ENCODE measurements at regions not wholly inside any gene's neighbourhood (a gene's known extent, or its start where the extent isn't known, plus 50 kb on each side); places are given as distances from the start of the nearest gene placed in this dataset.
A peak's percentile ranks its signal among the peaks of the same experiment; 100 is the strongest.

DNA sequence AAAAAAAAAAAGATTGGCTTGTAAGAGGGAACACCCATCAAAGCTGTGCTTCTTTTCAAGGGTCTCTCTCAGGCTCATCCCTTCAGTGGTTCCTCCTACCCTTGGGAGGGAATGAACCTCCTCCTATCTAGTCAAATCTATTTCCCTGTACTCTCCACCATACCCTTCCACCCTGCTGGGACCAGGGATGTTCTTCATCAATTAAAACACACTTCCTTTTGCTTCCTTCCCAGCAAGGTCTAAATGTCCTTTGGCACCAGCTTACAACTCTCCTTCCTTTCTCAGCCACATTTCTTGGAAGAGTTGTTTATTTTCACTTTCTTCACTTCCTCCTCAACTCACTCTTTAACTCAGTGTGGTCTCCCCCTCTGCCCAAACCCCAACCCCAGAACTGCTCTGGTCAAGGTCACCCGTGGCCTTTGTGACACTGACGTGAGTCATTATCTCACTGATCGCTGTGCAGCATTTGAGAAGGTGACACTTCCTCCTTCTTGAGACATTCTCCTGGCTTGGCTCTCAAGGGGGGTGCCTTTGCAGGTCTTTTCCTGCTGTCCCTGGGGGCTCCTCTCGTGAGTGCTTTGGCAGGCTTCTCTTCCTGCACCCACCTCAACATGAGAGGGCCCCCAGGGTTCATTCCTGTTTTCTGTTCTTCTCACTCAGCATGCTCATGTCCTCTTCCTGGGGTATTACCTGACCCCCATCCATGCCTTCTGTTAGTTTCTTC is 210.5 kb upstream of the TLE3 start (continued):
- TF ChIP-seq, protein P1, sequence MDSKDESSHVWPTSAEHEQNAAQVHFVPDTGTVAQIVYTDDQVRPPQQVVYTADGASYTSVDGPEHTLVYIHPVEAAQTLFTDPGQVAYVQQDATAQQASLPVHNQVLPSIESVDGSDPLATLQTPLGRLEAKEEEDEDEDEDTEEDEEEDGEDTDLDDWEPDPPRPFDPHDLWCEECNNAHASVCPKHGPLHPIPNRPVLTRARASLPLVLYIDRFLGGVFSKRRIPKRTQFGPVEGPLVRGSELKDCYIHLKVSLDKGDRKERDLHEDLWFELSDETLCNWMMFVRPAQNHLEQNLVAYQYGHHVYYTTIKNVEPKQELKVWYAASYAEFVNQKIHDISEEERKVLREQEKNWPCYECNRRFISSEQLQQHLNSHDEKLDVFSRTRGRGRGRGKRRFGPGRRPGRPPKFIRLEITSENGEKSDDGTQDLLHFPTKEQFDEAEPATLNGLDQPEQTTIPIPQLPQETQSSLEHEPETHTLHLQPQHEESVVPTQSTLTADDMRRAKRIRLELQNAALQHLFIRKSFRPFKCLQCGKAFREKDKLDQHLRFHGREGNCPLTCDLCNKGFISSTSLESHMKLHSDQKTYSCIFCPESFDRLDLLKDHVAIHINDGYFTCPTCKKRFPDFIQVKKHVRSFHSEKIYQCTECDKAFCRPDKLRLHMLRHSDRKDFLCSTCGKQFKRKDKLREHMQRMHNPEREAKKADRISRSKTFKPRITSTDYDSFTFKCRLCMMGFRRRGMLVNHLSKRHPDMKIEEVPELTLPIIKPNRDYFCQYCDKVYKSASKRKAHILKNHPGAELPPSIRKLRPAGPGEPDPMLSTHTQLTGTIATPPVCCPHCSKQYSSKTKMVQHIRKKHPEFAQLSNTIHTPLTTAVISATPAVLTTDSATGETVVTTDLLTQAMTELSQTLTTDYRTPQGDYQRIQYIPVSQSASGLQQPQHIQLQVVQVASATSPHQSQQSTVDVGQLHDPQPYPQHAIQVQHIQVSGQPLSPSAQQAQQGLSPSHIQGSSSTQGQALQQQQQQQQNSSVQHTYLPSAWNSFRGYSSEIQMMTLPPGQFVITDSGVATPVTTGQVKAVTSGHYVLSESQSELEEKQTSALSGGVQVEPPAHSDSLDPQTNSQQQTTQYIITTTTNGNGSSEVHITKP (IDR thresholded peaks at IDR 0.05; ENCODE audit: partially characterized antibody) = peak; percentile 87
- TF ChIP-seq FOSL1 (tag; conservative IDR thresholded peaks at IDR 0.05) (peak; percentile 91), SETDB1 (IDR thresholded peaks at IDR 0.05; ENCODE audit: low read length) (no peak), CREM (IDR thresholded peaks at IDR 0.05; ENCODE audit: low read depth) (0 out of 2 replicates have a peak, but pooled peaks have one; percentile 26), ESRRA (IDR thresholded peaks at IDR 0.05; ENCODE audit: borderline replicate concordance, low read depth) (peak; percentile 96), BHLHE40 (IDR thresholded peaks at IDR 0.05; ENCODE audit: low read length) (peak; percentile 35; the same call in 1 of the 2 replicates), ELF1 (tag; IDR thresholded peaks at IDR 0.05) (peak; percentile 38; the same call in 1 of the 2 replicates)

- no TSS peak for BruUV-seq (replicated peaks)
- H2AFZ ChIP-seq (ENCODE audit: low read depth, low read length) = no peak overlapping the region
Measured at GRCh38 chr15:70306582-70306981, 208.9 kb upstream of the TLE3 start.

More at GRCh38 chr15:70306582-70306981, 208.9 kb upstream of the TLE3 start:
- intact Hi-C loops (cut with micrococcal nuclease) = no loop called here
- WGBS (ENCODE audit: insufficient coverage, low coverage, missing lambda C conversion rate) = 0% methylated on average over 4 of the region's 4 CpGs
- Histone ChIP-seq H3K4me1 (replicated peaks in 1 of 2; ENCODE audit: control insufficient read depth in 2 of 2, insufficient read depth in 2 of 2, low read length in 2 of 2) (no peaks in the 10 kb centered on the region; a peak in 2 of 5 replicates), H3K79me2 (ENCODE audit: control insufficient read depth, insufficient read depth, low read length) (no peaks in the 10 kb centered on the region), H3K27me3 (ENCODE audit: control insufficient read depth in 2 of 2, insufficient read depth in 2 of 2, low read length in 2 of 2) (peaks cover 0 to 6% of the 10 kb centered on the region in 2 experiments; a peak in 2 of 5 replicates), H3K36me3 (ENCODE audit: control insufficient read depth, insufficient read depth, low read length) (no peaks in the 10 kb centered on the region), H3K9ac (ENCODE audit: insufficient read depth in 1 of 2, low read depth in 2 of 2, low read length in 2 of 2) (no peak overlapping the region), H3K9me1 (ENCODE audit: control insufficient read depth, insufficient read depth, low read length) (no peaks in the 10 kb centered on the region), H3K27ac (ENCODE audit: extremely low read depth, low read depth, low read length) (no peak overlapping the region), H4K20me1 (replicated peaks; ENCODE audit: control insufficient read depth, insufficient read depth, low read length) (no peaks in the 10 kb centered on the region), H3K9me3 (replicated peaks; ENCODE audit: control insufficient read depth, insufficient read depth, low read depth, low read length) (no peaks in the 10 kb centered on the region), H3K4me3 (no peak overlapping the region), H3K4me2 (ENCODE audit: insufficient read depth, low read length) (no peak overlapping the region)
- DNase-seq (ENCODE audit: extremely low read depth in 1 of 4, low spot score in 3 of 4) (no peak), FAIRE-seq (no peak), ATAC-seq (no peak)
- POLR2A ChIA-PET = interaction anchor here (1.3 kb wide), 1 partner anchor 139 kb away, joined by 3 read pairs; no protein-coding TSS in a partner anchor
- CTCF ChIA-PET (ENCODE audit: low intra/inter-chr PET ratio) = no interaction called here
- in situ Hi-C loops (cut with MboI) = no loop called here
- no peak for TF ChIP-seq ZNF507 (tag; conservative IDR thresholded peaks at IDR 0.05)
- TF ChIP-seq FOXA3 (CRISPR knock-in tag; conservative IDR thresholded peaks at IDR 0.05 in 1 of 2, IDR thresholded peaks at IDR 0.05 in 1 of 2) = no peak
- TF ChIP-seq CBFA2T2 (conservative IDR thresholded peaks at IDR 0.05) = no peak
- 0 out of 2 replicates have a peak, but pooled peaks have one; percentile 20 for TF ChIP-seq MAFG (tag; conservative IDR thresholded peaks at IDR 0.05)
- 0 out of 2 replicates have a peak, but pooled peaks have one; percentile 10 for TF ChIP-seq C11orf30 (IDR thresholded peaks at IDR 0.05; ENCODE audit: low read depth)
- TF ChIP-seq SREBF2 (CRISPR knock-in tag; IDR thresholded peaks at IDR 0.05) = no peak
- no peak for TF ChIP-seq HNRNPH1 (optimal IDR thresholded peaks at IDR 0.05; ENCODE audit: low read depth, low read length)
- TF ChIP-seq ZNF316 (IDR thresholded peaks at IDR 0.05) = peak; percentile 39
